B cell (primary cell): ENCODE measurements at regions not wholly inside any gene's neighbourhood (a gene's known extent, or its start where the extent isn't known, plus 50 kb on each side); places are given as distances from the start of the nearest gene placed in this dataset.

Source experiments
- ATAC-seq: fragments of 200-7000 bp; cut with Tn5 transposase; one replicate; pipeline ENCODE4 v1.10.0; 2021; ENCODE audit warnings: low read depth, mild to moderate bottlenecking, moderate number of reproducible peaks, moderate library complexity
- CTCF ChIA-PET: fragments of 350-600 bp; sonication (Branson Sonifier 250); formaldehyde crosslinking; loops from one replicate; lab custom pipeline; 2021; ENCODE audit warnings: antibody characterized with exemption, inconsistent platforms; lab: Charles Lee
- POLR2A ChIA-PET: fragments of 350-600 bp; sonication (Branson Sonifier 250); formaldehyde crosslinking; loops from one replicate; lab custom pipeline; 2021; ENCODE audit warnings: antibody characterized with exemption; lab: Charles Lee
- DNase-seq: peaks from one replicate; pipeline ENCODE4 v3.0.0; 2013
- H2AFZ ChIP-seq: 2 replicates; pipeline ENCODE4 v1.6.1; 2012; ENCODE audit warnings: mild to moderate bottlenecking, low read depth, low read length; ENCODE audit not compliant: insufficient read depth, poor library complexity, severe bottlenecking
- H3K27ac ChIP-seq, 2 donors: 1 replicate in 1 of 2; 2 replicates in 1 of 2; pipeline ENCODE4 v1.5.1; 2012 to 2013; ENCODE audit warnings: low read length in 2 of 2, mild to moderate bottlenecking in 2 of 2, moderate library complexity in 1 of 2
- H3K27me3 ChIP-seq, 4 experiments: fragments of 200-600 bp in 1 of 4; sonication (generic) in 1 of 4; replicated peaks in 1 of 4; 1 replicate in 2 of 4; 2 replicates in 2 of 4; pipeline versions ENCODE4 v1.6.1 to v1.7.0; 2013 to 2016; ENCODE audit warnings: low read length in 3 of 4, mild to moderate bottlenecking in 2 of 4, mixed read lengths in 1 of 4, moderate library complexity in 1 of 4; ENCODE audit not compliant: insufficient read depth in 4 of 4, control insufficient read depth in 3 of 4; ENCODE audit errors: control extremely low read depth in 1 of 4
- H3K36me3 ChIP-seq, 2 experiments: replicated peaks in 1 of 2; 1 replicate in 1 of 2; 2 replicates in 1 of 2; pipeline versions ENCODE4 v1.6.1 to v1.7.1; 2013; ENCODE audit warnings: low read length in 1 of 2; ENCODE audit not compliant: insufficient read depth in 2 of 2, control insufficient read depth in 1 of 2; ENCODE audit errors: control extremely low read depth in 1 of 2, extremely low read depth in 1 of 2
- H3K4me1 ChIP-seq, 2 donors: fragments of 200-600 bp in 1 of 2; sonication (generic) in 1 of 2; 1 replicate in 1 of 2; 2 replicates in 1 of 2; pipeline versions ENCODE4 v1.5.1 to v1.6.1; 2013 to 2017; ENCODE audit warnings: low read length in 2 of 2; ENCODE audit not compliant: control insufficient read depth in 2 of 2, insufficient read depth in 2 of 2
- H3K4me2 ChIP-seq: replicated peaks from 2 replicates; pipeline ENCODE3; 2012; ENCODE audit warnings: mild to moderate bottlenecking, low read depth, low read length; ENCODE audit not compliant: poor library complexity, severe bottlenecking
- H3K4me3 ChIP-seq, 5 experiments: fragments of 200-600 bp in 1 of 5; sonication (generic) in 1 of 5; 1 replicate in 3 of 5; 2 replicates in 2 of 5; pipeline versions ENCODE4 v1.5.1 to v1.7.0; 2011 to 2016; ENCODE audit warnings: low read length in 4 of 5, mild to moderate bottlenecking in 4 of 5, low read depth in 2 of 5, control low read depth in 1 of 5, moderate library complexity in 1 of 5; ENCODE audit not compliant: insufficient read depth in 1 of 5; ENCODE audit errors: control extremely low read depth in 1 of 5, extremely low read depth in 1 of 5
- H3K79me2 ChIP-seq: fragments of 200-600 bp; sonication (generic); one replicate; pipeline ENCODE4 v1.6.0; 2016; ENCODE audit warnings: low read length; ENCODE audit not compliant: control insufficient read depth, insufficient read depth
- H3K9ac ChIP-seq: fragments of 200-600 bp; sonication (generic); 2 replicates; pipeline ENCODE4 v1.6.1; 2017; ENCODE audit warnings: mild to moderate bottlenecking, low read length, moderate library complexity
- H3K9me3 ChIP-seq, 3 donors: one replicate each; pipeline versions ENCODE4 v1.6.1 to v1.7.1; 2013; ENCODE audit warnings: low read length in 2 of 3; ENCODE audit not compliant: control insufficient read depth in 2 of 3, insufficient read depth in 1 of 3; ENCODE audit errors: control extremely low read depth in 1 of 3
- H4K20me1 ChIP-seq: 2 replicates; pipeline ENCODE4 v1.6.0; 2012; ENCODE audit warnings: mild to moderate bottlenecking, low read length; ENCODE audit not compliant: insufficient read depth, control insufficient read depth, poor library complexity, severe bottlenecking
- H3K27ac Mint-ChIP-seq: one replicate; pipeline ENCODE4 v1.8.0; 2021; ENCODE audit warnings: mixed read lengths
- H3K27me3 Mint-ChIP-seq: one replicate; pipeline ENCODE4 v1.8.0; 2021; ENCODE audit warnings: mixed read lengths
- H3K4me1 Mint-ChIP-seq: one replicate; pipeline ENCODE4 v1.8.0; 2021; ENCODE audit warnings: mixed read lengths
- H3K4me3 Mint-ChIP-seq: one replicate; pipeline ENCODE4 v1.8.0; 2021; ENCODE audit warnings: mixed read lengths
- H3K9me3 Mint-ChIP-seq: one replicate; pipeline ENCODE4 v1.8.0; 2022; ENCODE audit warnings: mixed read lengths; ENCODE audit not compliant: insufficient read depth
- CTCF ChIP-seq: fragments of 200-600 bp; IDR thresholded peaks from one replicate; pipeline ENCODE4 v1.8.0; 2022; ENCODE audit warnings: antibody characterized with exemption, mild to moderate bottlenecking
- EZH2 ChIP-seq: IDR thresholded peaks from 2 replicates; pipeline ENCODE4 v1.6.1; 2012; ENCODE audit warnings: borderline replicate concordance, low read depth, mild to moderate bottlenecking, moderate library complexity, low read length; ENCODE audit not compliant: insufficient read depth, poor library complexity, severe bottlenecking
- WGBS: methylation state at CpG from one replicate; pipeline ENCODE4 v1.1.5; 2013; ENCODE audit warnings: missing lambda C conversion rate; ENCODE audit not compliant: insufficient coverage; 5-methylcytosine and 5-hydroxymethylcytosine counted together
- intact Hi-C: fragments of 100-400 bp; cut with micrococcal nuclease; formaldehyde crosslinking; loops from one replicate; pipeline ENCODE4 v1.10.0; 2022

DNA sequence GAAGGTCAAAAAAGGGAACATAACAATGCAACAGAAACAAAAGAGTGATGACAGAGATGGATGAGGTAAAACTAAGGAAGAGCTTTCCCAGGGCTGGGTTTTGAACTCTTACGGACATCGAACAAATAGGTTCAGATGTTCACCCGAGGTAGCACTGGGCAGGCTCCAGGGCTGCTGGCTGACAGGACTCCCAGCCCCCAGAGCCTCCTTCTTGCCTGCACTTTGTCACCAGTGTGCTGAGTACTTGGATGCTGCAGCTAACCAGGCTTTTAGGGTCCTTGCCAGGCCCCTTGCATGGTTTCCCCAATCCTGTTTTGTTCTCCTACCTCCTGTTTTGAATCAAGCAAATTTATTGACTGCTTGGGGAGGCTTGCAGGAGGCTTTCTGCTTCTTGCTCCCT, 322.9 kb downstream of the DYSF start:
- peaks cover 0 to under 1% (median 0%) of the 10 kb centered on the region in 3 donors for H3K9me3 ChIP-seq
- Mint-ChIP-seq H3K4me1 (no peaks in the 10 kb centered on the region), H3K4me3 (no peak overlapping the region), H3K27ac (no peak overlapping the region), H3K27me3 (no peaks in the 10 kb centered on the region), H3K9me3 (no peaks in the 10 kb centered on the region)
- DNase-seq = no peak
- 91% methylated on average over 3 of the region's 3 CpGs for WGBS
- no peaks in the 10 kb centered on the region for H3K36me3 ChIP-seq
- intact Hi-C loops = no loop called here
- H3K9ac ChIP-seq = no peak overlapping the region
- no peaks in the 10 kb centered on the region for H4K20me1 ChIP-seq
- H3K27me3 ChIP-seq = no peaks in the 10 kb centered on the region
- H3K27ac ChIP-seq = no peak overlapping the region
- H2AFZ ChIP-seq = no peak overlapping the region
- ChIA-PET CTCF (no interaction called here), POLR2A (no interaction called here)
- no peaks in the 10 kb centered on the region for H3K79me2 ChIP-seq
- no peak overlapping the region for H3K4me3 ChIP-seq
- no peak for ATAC-seq
- H3K4me2 ChIP-seq = no peak overlapping the region
- TF ChIP-seq CTCF (no peak), EZH2 (no peak)
- H3K4me1 ChIP-seq = no peaks in the 10 kb centered on the region

DNA sequence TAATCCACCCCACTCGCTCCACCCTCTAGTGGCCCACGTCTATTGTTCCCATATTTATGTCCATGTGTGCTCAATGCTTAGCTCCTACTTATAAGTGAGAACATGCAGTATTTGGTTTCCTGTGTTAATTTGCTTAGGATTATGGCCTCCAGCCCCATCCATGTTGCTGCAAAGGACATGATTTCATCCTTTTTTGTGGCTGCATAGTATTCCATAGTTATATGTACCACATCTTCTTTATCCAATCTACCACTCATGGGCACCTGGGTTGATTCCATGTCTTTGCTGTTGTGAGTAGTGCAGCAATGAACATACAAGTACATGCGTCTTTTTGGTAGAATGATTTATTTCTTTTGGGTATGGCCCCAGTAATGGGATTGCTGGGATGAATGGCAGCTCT, 319.9 kb downstream of the DYSF start:
- no peak for TF ChIP-seq CTCF
- no peak for TF ChIP-seq EZH2
- H3K9me3 Mint-ChIP-seq = no peaks in the 10 kb centered on the region
- intact Hi-C loops = no loop called here
- Histone ChIP-seq H3K9me3 (peaks cover 1 to 3% (median 3%) of the 10 kb centered on the region in 3 donors), H3K9ac (no peak overlapping the region), H2AFZ (no peak overlapping the region), H3K27me3 (no peaks in the 10 kb centered on the region), H3K4me2 (no peak overlapping the region), H3K4me3 (no peak overlapping the region), H3K4me1 (no peaks in the 10 kb centered on the region), H3K36me3 (no peaks in the 10 kb centered on the region), H3K79me2 (no peaks in the 10 kb centered on the region), H3K27ac (no peak overlapping the region), H4K20me1 (no peaks in the 10 kb centered on the region)
- H3K27me3 Mint-ChIP-seq = no peaks in the 10 kb centered on the region
- H3K4me1 Mint-ChIP-seq = no peaks in the 10 kb centered on the region
- ChIA-PET POLR2A (no interaction called here), CTCF (no interaction called here)
- H3K27ac Mint-ChIP-seq = no peak overlapping the region
- WGBS = no CpG with 5 or more reads among the region's 3 CpGs
- DNase-seq (no peak), ATAC-seq (no peak)
- no peak overlapping the region for H3K4me3 Mint-ChIP-seq
